Activated CD4-positive, alpha-beta memory T cell treated with anti-CD3 and anti-CD28 coated beads for 36 hours (primary cell): ENCODE measurements at regions not wholly inside any gene's neighbourhood (a gene's known extent, or its start where the extent isn't known, plus 50 kb on each side); places are given as distances from the start of the nearest gene placed in this dataset.

Source experiments
- CTCF ChIA-PET: fragments of 350-600 bp; sonication (Branson Sonifier 250); formaldehyde crosslinking; loops from one replicate; lab custom pipeline; 2021; ENCODE audit warnings: antibody characterized with exemption, inconsistent platforms; lab: Charles Lee
- POLR2A ChIA-PET: fragments of 350-600 bp; sonication (Branson Sonifier 250); formaldehyde crosslinking; loops from one replicate; lab custom pipeline; 2021; ENCODE audit warnings: antibody characterized with exemption; lab: Charles Lee
- DNase-seq: peaks from one replicate; pipeline ENCODE4 v3.0.0-alpha.2; 2020
- H3K27ac Mint-ChIP-seq: one replicate; pipeline ENCODE4 v1.8.0; 2021; ENCODE audit warnings: mixed read lengths
- H3K27me3 Mint-ChIP-seq: one replicate; pipeline ENCODE4 v1.8.0; 2021; ENCODE audit warnings: mixed read lengths
- H3K36me3 Mint-ChIP-seq: one replicate; pipeline ENCODE4 v1.8.0; 2021; ENCODE audit warnings: mixed read lengths
- H3K4me1 Mint-ChIP-seq: one replicate; pipeline ENCODE4 v1.8.0; 2021; ENCODE audit warnings: low read depth, mixed read lengths
- H3K4me3 Mint-ChIP-seq: one replicate; pipeline ENCODE4 v1.8.0; 2021; ENCODE audit warnings: mild to moderate bottlenecking, mixed read lengths
- H3K9me3 Mint-ChIP-seq: one replicate; pipeline ENCODE4 v1.8.0; 2021; ENCODE audit warnings: mixed read lengths
- intact Hi-C: fragments of 100-400 bp; cut with micrococcal nuclease; formaldehyde crosslinking; loops from one replicate; pipeline ENCODE4 v1.15.1; 2023

- H3K27me3 Mint-ChIP-seq = no peaks in the 10 kb centered on the region
- intact Hi-C loops = no loop called here
- H3K36me3 Mint-ChIP-seq = no peaks in the 10 kb centered on the region
- peaks cover 5% of the 10 kb centered on the region for H3K9me3 Mint-ChIP-seq
- no peaks in the 10 kb centered on the region for H3K4me1 Mint-ChIP-seq
- no peak for DNase-seq
- no peak overlapping the region for H3K27ac Mint-ChIP-seq
- ChIA-PET POLR2A (no interaction called here), CTCF (no interaction called here)
- H3K4me3 Mint-ChIP-seq = no peak overlapping the region
These were observed 335.4 kb upstream of the FAT1 start for GRCh38 chr4:187059021-187059420.

- ChIA-PET CTCF (no interaction called here), POLR2A (no interaction called here)
- no peaks in the 10 kb centered on the region for H3K36me3 Mint-ChIP-seq
- DNase-seq = no peak
- H3K4me3 Mint-ChIP-seq = no peak overlapping the region
- intact Hi-C loops = no loop called here
- H3K27ac Mint-ChIP-seq = no peak overlapping the region
- H3K9me3 Mint-ChIP-seq = peaks cover 5% of the 10 kb centered on the region
- no peaks in the 10 kb centered on the region for H3K27me3 Mint-ChIP-seq
- no peaks in the 10 kb centered on the region for H3K4me1 Mint-ChIP-seq
These were observed 336.2 kb upstream of the FAT1 start for GRCh38 chr4:187059895-187060294.

- intact Hi-C loops = no loop called here
- CTCF ChIA-PET = no interaction called here
- H3K27ac Mint-ChIP-seq = no peak overlapping the region
- DNase-seq = no peak
- H3K9me3 Mint-ChIP-seq = peaks cover 7% of the 10 kb centered on the region
- POLR2A ChIA-PET = no interaction called here
- H3K4me3 Mint-ChIP-seq = no peak overlapping the region
- no peaks in the 10 kb centered on the region for H3K36me3 Mint-ChIP-seq
- H3K27me3 Mint-ChIP-seq = no peaks in the 10 kb centered on the region
- no peaks in the 10 kb centered on the region for H3K4me1 Mint-ChIP-seq
These were observed 336.9 kb upstream of the FAT1 start for GRCh38 chr4:187060551-187060950.

- Mint-ChIP-seq H3K27ac (no peak overlapping the region), H3K27me3 (no peaks in the 10 kb centered on the region), H3K4me1 (no peaks in the 10 kb centered on the region), H3K4me3 (no peak overlapping the region), H3K9me3 (peaks cover 6% of the 10 kb centered on the region), H3K36me3 (no peaks in the 10 kb centered on the region)
- intact Hi-C loops = no loop called here
- no peak for DNase-seq
- ChIA-PET CTCF (no interaction called here), POLR2A (no interaction called here)
These were observed 339.6 kb upstream of the FAT1 start for GRCh38 chr4:187063251-187063650.

DNA sequence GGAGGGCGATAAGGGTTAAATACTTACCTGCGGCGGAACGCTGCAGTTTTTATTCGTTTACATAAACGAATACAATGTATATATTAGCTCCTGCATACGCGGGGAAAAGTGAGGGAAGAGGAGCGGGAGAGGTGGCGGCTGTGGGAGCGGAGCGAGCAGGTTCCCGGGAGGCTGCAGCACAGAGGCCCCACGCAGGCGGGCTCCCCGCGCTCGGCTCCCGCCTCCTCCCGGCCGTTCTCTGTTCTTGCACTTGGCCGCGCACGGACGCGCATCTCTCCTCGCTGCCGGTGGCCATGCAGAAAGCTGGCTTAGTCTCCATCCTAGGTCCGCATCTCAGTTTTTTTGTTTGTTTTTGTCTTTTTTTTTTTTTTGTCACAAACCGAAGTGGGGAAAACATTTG, 340.4 kb upstream of the FAT1 start:
- Mint-ChIP-seq H3K27me3 (no peaks in the 10 kb centered on the region), H3K36me3 (no peaks in the 10 kb centered on the region), H3K4me1 (no peaks in the 10 kb centered on the region), H3K27ac (no peak overlapping the region), H3K9me3 (peaks cover 3% of the 10 kb centered on the region), H3K4me3 (no peak overlapping the region)
- ChIA-PET POLR2A (no interaction called here), CTCF (no interaction called here)
- no peak for DNase-seq
- intact Hi-C loops = no loop called here

DNA sequence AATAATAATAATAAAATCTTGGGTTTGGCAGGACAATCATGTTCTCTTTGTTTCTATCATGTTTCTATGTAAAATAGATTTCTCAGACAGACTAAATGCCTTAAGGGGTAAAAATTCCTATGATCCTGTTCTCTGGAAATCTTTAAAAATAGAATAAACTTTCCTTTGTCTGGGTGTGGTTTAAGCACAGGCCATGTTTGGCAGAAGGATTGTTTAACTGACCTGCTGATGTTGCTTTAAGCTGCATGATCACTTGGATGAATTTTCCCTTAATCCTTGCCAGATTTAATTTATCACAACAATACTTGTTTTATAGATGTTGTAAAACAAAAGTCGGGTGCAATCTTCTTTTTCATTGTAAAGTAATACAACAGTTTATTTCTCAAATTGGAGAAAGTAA, 341.7 kb upstream of the FAT1 start:
- POLR2A ChIA-PET = no interaction called here
- no peaks in the 10 kb centered on the region for H3K27me3 Mint-ChIP-seq
- CTCF ChIA-PET = no interaction called here
- H3K27ac Mint-ChIP-seq = no peak overlapping the region
- no peaks in the 10 kb centered on the region for H3K4me1 Mint-ChIP-seq
- no peak overlapping the region for H3K4me3 Mint-ChIP-seq
- intact Hi-C loops = no loop called here
- no peaks in the 10 kb centered on the region for H3K36me3 Mint-ChIP-seq
- H3K9me3 Mint-ChIP-seq = peaks cover 3% of the 10 kb centered on the region
- no peak for DNase-seq

- CTCF ChIA-PET = no interaction called here
- H3K4me3 Mint-ChIP-seq = no peak overlapping the region
- POLR2A ChIA-PET = no interaction called here
- H3K27me3 Mint-ChIP-seq = no peaks in the 10 kb centered on the region
- no peak for DNase-seq
- peaks cover 3% of the 10 kb centered on the region for H3K9me3 Mint-ChIP-seq
- H3K4me1 Mint-ChIP-seq = no peaks in the 10 kb centered on the region
- H3K36me3 Mint-ChIP-seq = no peaks in the 10 kb centered on the region
- H3K27ac Mint-ChIP-seq = no peak overlapping the region
- intact Hi-C loops = no loop called here
These were observed 342.1 kb upstream of the FAT1 start for GRCh38 chr4:187065806-187066205.

DNA sequence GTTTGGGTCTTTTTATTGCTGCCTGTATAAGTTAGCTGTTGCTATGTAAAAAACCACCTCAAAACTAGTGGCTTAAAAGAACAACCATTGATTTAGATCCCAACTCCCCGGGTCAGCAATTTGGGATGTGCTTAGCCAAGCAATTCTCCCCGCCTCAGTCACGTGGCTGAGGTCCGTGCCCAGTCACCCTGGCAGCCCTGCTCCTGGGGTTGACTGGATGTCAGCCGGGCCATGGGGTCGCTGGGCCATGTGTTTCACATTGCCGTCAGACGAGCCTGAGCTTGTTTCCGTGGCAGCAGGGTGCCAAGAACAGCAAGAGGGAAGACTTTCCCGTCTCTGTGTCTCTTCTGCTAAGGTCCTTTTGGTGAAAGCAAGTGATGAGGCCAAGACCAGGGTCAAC, 345.7 kb upstream of the FAT1 start:
- H3K4me3 Mint-ChIP-seq = no peak overlapping the region
- no peaks in the 10 kb centered on the region for H3K27me3 Mint-ChIP-seq
- no peaks in the 10 kb centered on the region for H3K4me1 Mint-ChIP-seq
- H3K9me3 Mint-ChIP-seq = peaks cover 3% of the 10 kb centered on the region
- no peak overlapping the region for H3K27ac Mint-ChIP-seq
- intact Hi-C loops = no loop called here
- H3K36me3 Mint-ChIP-seq = no peaks in the 10 kb centered on the region
- ChIA-PET CTCF (no interaction called here), POLR2A (no interaction called here)
- no peak for DNase-seq

- intact Hi-C loops = no loop called here
- Mint-ChIP-seq H3K4me3 (no peak overlapping the region), H3K36me3 (no peaks in the 10 kb centered on the region), H3K27ac (no peak overlapping the region), H3K9me3 (peaks cover 3% of the 10 kb centered on the region), H3K27me3 (no peaks in the 10 kb centered on the region), H3K4me1 (no peaks in the 10 kb centered on the region)
- no peak for DNase-seq
- ChIA-PET CTCF (no interaction called here), POLR2A (no interaction called here)
These were observed 346.5 kb upstream of the FAT1 start for GRCh38 chr4:187070158-187070557.

- Mint-ChIP-seq H3K27me3 (no peaks in the 10 kb centered on the region), H3K9me3 (no peaks in the 10 kb centered on the region), H3K27ac (no peak overlapping the region), H3K4me3 (no peak overlapping the region), H3K4me1 (no peaks in the 10 kb centered on the region), H3K36me3 (no peaks in the 10 kb centered on the region)
- ChIA-PET POLR2A (no interaction called here), CTCF (no interaction called here)
- no peak for DNase-seq
- intact Hi-C loops = no loop called here
These were observed 347.1 kb upstream of the FAT1 start for GRCh38 chr4:187070740-187071139.

- H3K27me3 Mint-ChIP-seq = no peaks in the 10 kb centered on the region
- no peaks in the 10 kb centered on the region for H3K36me3 Mint-ChIP-seq
- no peaks in the 10 kb centered on the region for H3K4me1 Mint-ChIP-seq
- POLR2A ChIA-PET = no interaction called here
- no peak overlapping the region for H3K4me3 Mint-ChIP-seq
- intact Hi-C loops = no loop called here
- H3K9me3 Mint-ChIP-seq = no peaks in the 10 kb centered on the region
- no peak for DNase-seq
- H3K27ac Mint-ChIP-seq = no peak overlapping the region
- CTCF ChIA-PET = no interaction called here
These were observed 348.4 kb upstream of the FAT1 start for GRCh38 chr4:187071946-187072600.

- ChIA-PET POLR2A (no interaction called here), CTCF (no interaction called here)
- H3K27me3 Mint-ChIP-seq = no peaks in the 10 kb centered on the region
- peaks cover 7% of the 10 kb centered on the region for H3K9me3 Mint-ChIP-seq
- no peaks in the 10 kb centered on the region for H3K36me3 Mint-ChIP-seq
- H3K4me3 Mint-ChIP-seq = no peak overlapping the region
- intact Hi-C loops = no loop called here
- no peak overlapping the region for H3K27ac Mint-ChIP-seq
- DNase-seq = no peak
- no peaks in the 10 kb centered on the region for H3K4me1 Mint-ChIP-seq
These were observed 350.2 kb upstream of the FAT1 start for GRCh38 chr4:187073820-187074219.

DNA sequence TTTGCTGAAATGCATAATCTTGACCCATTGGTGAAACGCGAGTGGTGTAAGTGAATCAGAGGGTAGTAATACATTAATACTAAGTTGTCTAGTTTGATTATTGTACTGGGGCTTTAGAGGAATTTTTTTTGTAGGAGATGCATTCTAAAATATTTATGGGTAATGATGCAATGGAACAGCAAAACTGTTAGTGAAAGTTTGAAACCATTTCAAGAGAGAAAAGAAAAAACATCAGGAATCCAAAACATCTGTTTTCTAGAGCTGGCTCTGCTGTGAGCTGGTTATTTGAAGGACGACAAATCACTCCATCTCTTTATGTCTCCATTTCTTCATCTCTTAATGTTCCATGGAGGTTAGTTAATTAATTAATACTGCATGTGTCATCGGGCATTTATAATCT, 351.9 kb upstream of the FAT1 start:
- H3K27ac Mint-ChIP-seq = no peak overlapping the region
- no peak overlapping the region for H3K4me3 Mint-ChIP-seq
- CTCF ChIA-PET = no interaction called here
- H3K4me1 Mint-ChIP-seq = no peaks in the 10 kb centered on the region
- H3K27me3 Mint-ChIP-seq = no peaks in the 10 kb centered on the region
- H3K36me3 Mint-ChIP-seq = no peaks in the 10 kb centered on the region
- H3K9me3 Mint-ChIP-seq = peaks cover 8% of the 10 kb centered on the region
- intact Hi-C loops = no loop called here
- no peak for DNase-seq
- POLR2A ChIA-PET = no interaction called here
